G401 (cell line): ENCODE measurements at regions not wholly inside any gene's neighbourhood (a gene's known extent, or its start where the extent isn't known, plus 50 kb on each side); places are given as distances from the start of the nearest gene placed in this dataset.

Experiments used
- DNase-seq: peaks from one replicate; pipeline ENCODE4 v3.0.0-alpha.2; 2015; ENCODE audit warnings: low spot score
- in situ Hi-C: cut with HindIII; loops from 2 replicates; pipeline ENCODE4 v1.10.0; 2016; ENCODE audit warnings: low sequenced_read_pairs, mixed read lengths

DNA sequence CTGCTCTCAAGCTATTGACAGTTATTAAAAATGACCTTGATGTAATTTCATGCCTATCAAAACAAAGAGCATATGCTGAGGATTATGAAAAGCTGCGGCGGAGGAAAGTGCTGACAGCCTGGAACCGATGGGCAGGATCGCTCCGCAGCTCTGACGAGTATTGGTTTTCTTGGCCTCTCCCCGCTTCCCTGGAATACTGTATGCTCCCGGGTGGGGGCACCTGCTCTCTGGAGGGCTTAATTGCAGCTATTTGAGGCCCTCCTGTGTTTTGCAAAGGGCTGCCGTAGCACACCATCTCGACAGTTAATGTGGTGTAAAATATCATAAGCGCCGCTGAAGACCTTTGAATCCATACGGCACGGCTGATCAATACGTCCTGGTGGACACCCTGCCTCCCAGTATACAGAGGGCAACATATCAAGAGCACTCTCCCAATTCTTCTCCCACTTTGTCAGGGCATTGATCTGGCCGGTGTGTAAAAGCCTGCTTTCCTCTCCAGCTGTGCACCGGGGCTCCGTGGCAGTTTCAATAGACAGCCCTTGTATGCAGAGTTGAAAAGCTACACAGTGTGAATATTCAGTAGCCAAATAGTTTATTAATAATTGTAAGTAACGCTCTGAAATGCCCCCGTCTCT is 662.4 kb downstream of the GALR1 start:
- in situ Hi-C loops, result no loop called here
- DNase-seq, result no peak

GRCh38 chr18:77918730-77919129 is 669.1 kb downstream of the GALR1 start:
- in situ Hi-C loops, result no loop called here
- DNase-seq, result no peak

- in situ Hi-C loops, result no loop called here
- DNase-seq, result no peak
Measured at GRCh38 chr18:77919923-77920322, 670.3 kb downstream of the GALR1 start.

- DNase-seq, result no peak
- in situ Hi-C loops, result no loop called here
Measured at GRCh38 chr18:77935342-77935741, 685.7 kb downstream of the GALR1 start.

DNA sequence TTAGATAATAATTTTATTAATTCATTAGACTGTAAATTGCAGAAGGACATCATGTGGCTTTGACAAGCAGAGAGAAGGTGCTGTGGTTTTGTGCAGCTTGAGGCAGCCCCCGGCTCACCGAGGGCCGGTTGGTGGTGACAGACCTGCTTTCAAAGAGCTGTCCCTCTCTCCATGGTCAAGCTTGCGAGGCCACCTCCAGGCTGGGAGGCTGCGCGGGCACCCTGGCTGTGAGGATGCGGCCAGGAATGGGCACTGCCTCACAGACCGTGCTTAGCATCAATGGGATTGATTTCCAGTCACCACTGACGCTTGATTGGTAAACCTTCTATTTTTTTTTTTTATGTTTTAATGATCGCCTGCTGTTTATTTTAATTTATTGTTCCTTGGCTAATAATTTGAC is 690.9 kb downstream of the GALR1 start:
- in situ Hi-C loops, result no loop called here
- DNase-seq, result no peak

GRCh38 chr18:77944533-77944932 is 694.9 kb downstream of the GALR1 start:
- in situ Hi-C loops, result no loop called here
- no peak for DNase-seq

DNA sequence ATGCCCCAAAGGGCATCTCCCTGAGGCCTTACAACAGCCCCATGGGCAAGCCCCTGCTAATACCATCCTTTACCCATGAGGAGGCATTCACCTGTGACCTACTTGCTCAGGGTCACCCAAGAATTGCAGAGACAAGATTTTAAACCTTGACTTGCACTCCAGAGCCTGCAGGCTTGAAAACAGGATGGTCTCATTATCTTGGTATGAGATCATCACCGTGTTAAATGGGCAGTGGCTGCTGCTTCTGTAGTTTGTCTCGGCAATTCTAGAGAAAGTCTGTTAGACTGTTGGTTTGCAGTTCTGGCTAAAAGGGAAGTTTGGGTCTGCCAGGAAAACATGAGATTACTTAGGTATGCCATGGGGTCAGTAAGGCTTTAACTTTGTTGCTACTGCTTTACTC is 698.9 kb downstream of the GALR1 start:
- DNase-seq, result no peak
- in situ Hi-C loops, result no loop called here

DNA sequence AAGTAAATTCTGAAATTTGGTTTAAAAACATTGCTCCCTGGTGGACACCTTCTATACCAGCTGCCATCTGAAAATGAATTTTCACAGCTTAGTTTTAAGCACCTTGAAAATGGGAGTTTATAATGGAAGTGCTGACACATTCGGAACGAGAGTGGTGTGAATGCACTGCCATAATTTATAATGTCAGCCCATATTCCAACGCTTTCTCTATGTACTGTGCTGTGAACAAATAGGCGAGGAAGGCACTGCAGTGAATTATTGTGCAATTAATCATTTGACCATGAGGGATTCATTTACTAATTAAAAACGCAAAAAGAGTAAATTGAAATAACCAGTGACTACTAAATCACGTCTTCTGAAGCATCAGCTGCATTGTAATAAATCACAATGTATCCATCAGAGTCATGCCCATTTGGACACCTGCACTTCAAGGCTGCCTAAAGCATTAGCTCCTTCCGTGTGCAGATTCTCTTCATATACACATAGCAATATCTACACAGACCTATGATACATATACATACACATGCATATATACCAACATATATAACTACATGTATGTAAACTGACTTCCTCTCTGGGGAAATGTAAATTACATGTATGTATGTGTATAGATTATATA is 699.8 kb downstream of the GALR1 start:
- in situ Hi-C loops, result no loop called here
- DNase-seq, result no peak

GRCh38 chr18:77959248-77959647 is 709.6 kb downstream of the GALR1 start:
- no peak for DNase-seq

DNA sequence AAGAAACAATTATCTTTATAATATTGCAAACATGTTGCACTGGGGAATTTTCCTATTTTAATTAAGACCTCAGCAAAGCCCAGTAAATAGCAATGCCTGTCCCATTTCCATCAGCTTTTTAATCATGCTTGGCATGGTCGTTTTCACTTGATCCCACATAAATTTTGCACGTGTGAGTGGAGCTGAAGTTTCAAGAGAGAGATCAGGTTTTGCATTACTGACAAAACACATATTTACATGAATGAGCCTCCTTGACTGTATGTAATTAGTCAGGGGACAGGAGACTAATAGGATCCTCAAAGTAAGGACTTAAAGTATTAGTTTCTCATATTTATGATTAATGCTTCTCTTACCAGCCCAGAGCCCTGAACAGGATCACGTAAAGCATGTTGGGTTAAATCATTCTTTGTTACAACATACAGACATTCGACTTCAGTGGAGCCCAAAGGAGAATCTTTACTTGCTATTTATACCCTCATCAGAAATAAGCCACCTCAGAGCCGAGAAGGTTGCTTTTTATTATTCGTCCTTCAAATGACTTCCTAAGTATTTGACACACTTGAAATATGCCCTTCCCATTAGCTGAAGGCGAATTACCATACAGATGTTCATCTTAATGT is 711.3 kb downstream of the GALR1 start:
- in situ Hi-C loops, result no loop called here
- DNase-seq, result no peak

More at GRCh38 chr18:77959248-77959647, 709.6 kb downstream of the GALR1 start:
- in situ Hi-C loops, result no loop called here

DNA sequence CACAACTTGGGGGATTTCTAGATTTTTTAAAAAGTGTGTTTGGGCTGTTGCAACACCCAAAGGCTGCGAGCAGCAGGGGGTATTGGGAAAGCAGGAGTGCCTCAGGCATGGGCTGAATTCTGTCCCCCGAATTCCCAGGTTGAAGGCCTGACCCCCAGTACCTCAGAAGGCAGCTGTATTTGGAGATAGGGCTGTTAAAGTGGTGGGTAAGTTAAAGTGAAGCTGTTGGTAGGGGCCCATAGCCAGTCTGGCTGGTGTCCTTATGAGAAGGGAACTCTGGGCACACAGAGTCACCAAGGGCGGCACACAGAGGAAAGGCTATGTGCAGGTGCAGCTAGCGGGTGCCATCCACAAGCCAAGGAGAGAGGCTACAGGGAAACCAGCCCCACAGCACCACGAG is 717.4 kb downstream of the GALR1 start:
- no peak for DNase-seq
- in situ Hi-C loops, result no loop called here

DNA sequence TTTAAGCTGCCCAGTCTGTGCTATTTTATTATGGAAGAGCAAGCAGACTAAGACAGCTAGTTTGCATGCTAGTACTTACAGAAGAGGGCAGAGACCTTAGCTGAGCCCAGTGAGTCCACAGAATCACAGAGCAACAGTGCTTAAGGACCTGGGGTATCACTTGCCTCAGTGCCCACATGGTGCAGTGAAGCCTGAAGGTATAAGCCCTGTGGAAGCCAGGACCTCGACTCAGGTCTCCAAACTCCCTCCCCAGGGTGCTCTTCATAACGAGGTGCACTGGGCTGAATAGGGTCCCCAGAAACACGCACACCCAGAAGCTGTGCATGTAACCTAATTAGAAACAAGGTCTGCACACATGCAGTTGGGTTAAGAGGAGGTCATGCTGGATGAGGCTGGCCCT is 718.1 kb downstream of the GALR1 start:
- in situ Hi-C loops, result no loop called here
- no peak for DNase-seq

DNA sequence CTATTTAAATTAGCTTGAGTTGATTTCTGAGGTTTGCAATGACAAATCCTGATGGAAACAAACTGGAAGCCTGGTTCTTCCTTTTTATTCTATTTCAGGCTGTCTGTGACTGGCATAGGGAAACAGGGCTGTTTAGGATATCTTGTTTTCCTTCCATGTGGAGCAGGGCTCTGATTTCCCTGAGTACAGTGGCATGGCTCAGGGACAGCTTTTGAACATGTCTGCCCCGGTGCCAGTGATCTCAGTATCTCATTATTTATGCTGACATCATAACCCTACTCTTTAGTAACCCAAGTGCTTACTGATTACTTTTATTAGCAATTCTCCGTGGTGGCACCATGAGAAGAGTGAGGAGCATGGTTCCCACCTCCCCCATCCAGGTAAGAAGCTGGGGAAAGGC is 720.3 kb downstream of the GALR1 start:
- DNase-seq, result no peak
- in situ Hi-C loops, result no loop called here

- in situ Hi-C loops, result no loop called here
- no peak for DNase-seq
Measured at GRCh38 chr18:77970814-77971213, 721.2 kb downstream of the GALR1 start.

- in situ Hi-C loops, result no loop called here
- no peak for DNase-seq
Measured at GRCh38 chr18:77973745-77974144, 724.1 kb downstream of the GALR1 start.

- in situ Hi-C loops, result no loop called here
- DNase-seq, result no peak
Measured at GRCh38 chr18:77974329-77974728, 724.7 kb downstream of the GALR1 start.

GRCh38 chr18:77977331-77977730 is 727.7 kb downstream of the GALR1 start:
- in situ Hi-C loops, result no loop called here
- DNase-seq, result no peak

DNA sequence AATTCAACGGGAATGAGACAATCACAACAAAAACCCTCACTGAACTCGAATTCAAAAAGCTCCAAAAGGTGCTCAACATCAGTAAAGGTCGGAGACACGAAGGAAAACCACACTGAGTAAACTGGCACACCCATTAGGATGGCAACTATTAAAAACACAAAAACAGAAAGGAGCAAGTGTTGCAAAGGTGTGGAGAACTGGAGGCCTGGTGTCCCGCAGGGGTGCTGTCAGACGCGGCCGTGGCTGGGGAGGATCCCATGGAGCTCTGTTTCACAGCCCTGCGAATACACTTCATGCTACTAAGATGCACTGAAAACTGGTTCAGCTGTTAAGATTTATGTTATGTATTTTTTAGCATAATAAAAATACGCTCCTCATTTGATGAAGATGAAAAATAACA is 730.6 kb downstream of the GALR1 start:
- DNase-seq, result no peak
- in situ Hi-C loops, result no loop called here

- in situ Hi-C loops, result no loop called here
- no peak for DNase-seq
Measured at GRCh38 chr18:77981874-77982273, 732.2 kb downstream of the GALR1 start.

- in situ Hi-C loops, result no loop called here
- DNase-seq, result no peak
Measured at GRCh38 chr18:77983270-77983669, 733.6 kb downstream of the GALR1 start.

DNA sequence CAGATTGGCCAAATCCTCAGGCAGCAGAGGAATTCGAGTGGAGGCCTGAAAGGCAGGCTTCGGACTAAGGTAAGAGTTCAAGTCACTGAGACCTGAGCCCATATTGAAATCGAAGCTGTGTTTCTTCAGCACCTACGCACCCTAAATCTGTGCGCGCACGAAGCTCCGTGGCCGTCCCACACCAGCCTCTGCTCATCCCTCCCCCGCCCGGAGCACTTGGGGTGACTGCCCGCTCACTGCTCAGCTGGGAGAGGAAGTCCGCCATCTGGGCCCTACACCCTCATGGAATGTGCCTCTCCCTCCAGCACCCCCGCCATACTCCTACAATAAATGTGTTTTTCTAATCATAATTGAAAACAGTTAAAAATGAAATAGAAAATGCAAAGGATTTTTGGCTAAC is 734.5 kb downstream of the GALR1 start:
- in situ Hi-C loops, result no loop called here
- no peak for DNase-seq
